Neutrophil (primary cell): ENCODE measurements at regions not wholly inside any gene's neighbourhood (a gene's known extent, or its start where the extent isn't known, plus 50 kb on each side); places are given as distances from the start of the nearest gene placed in this dataset.

Experiments
- H3K27ac ChIP-seq: fragments of 200-600 bp; sonication (generic); 2 replicates; pipeline ENCODE4 v1.5.1; 2016; ENCODE audit warnings: mild to moderate bottlenecking, moderate library complexity
- H3K27me3 ChIP-seq: fragments of 200-600 bp; sonication (generic); 2 replicates; pipeline ENCODE4 v1.6.0; 2016; ENCODE audit warnings: mild to moderate bottlenecking
- H3K36me3 ChIP-seq: fragments of 200-600 bp; sonication (generic); 2 replicates; pipeline ENCODE4 v1.5.1; 2017
- H3K4me1 ChIP-seq, 2 experiments: fragments of 200-600 bp in 1 of 2; sonication (generic) in 1 of 2; 1 replicate in 1 of 2; 2 replicates in 1 of 2; pipeline versions ENCODE4 v1.5.1 to v1.6.1; 2013 to 2016; ENCODE audit warnings: low read depth in 1 of 2, low read length in 1 of 2, mild to moderate bottlenecking in 1 of 2, moderate library complexity in 1 of 2; ENCODE audit not compliant: control insufficient read depth in 1 of 2, insufficient read depth in 1 of 2
- H3K4me3 ChIP-seq, 2 experiments: fragments of 200-600 bp in 1 of 2; sonication (generic) in 1 of 2; 1 replicate in 1 of 2; 2 replicates in 1 of 2; pipeline ENCODE4 v1.5.1; 2013 to 2016; ENCODE audit warnings: low read depth in 1 of 2, low read length in 1 of 2, mild to moderate bottlenecking in 1 of 2, moderate library complexity in 1 of 2
- H3K9me3 ChIP-seq: fragments of 200-600 bp; sonication (generic); 2 replicates; pipeline ENCODE4 v1.5.1; 2016
- TF ChIP-seq, protein P1 (sequence below): fragments of 200-600 bp; sonication (generic); IDR thresholded peaks from 2 replicates; pipeline ENCODE4 v1.5.1; 2016; ENCODE audit warnings: antibody characterized with exemption

DNA sequence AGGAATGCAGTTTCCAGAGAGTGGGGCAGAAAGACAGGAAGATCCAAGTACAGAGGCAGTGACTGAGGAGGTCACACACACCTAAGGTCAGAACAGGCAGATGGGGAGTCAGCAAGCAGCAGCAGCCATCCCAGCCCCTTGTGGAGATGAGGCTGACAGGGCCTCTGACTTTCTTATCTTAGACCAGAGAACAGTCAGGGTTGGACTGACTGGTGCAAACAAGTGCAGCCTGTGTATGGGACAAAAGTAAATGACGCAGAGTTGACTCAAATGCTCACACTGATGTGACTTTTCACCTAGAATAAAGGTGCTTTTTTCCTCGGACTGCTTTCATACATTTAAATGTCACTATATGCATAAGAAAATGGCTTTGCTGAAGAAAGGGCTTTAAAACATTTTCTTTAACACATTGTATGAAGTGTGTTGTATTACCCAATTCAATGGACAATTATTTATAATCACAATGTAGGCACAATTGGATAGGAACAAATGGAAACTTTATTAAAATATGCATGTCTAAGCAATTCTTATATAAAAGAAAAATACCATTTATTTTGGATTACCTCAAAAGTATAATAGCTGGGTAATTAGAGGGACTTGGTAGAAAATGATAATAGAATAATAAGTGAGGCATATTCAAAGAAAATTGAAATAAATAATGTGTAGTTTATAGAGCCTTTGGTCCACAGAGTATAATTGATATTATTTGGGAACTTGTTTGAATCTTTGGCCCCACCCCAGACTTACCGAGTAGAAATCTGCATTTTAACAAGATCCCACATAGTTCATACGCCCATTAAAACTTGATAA lies 1321.5 kb upstream of the CELF4 start:
- Histone ChIP-seq H3K4me1 (no peaks in the 10 kb centered on the region), H3K27me3 (no peaks in the 10 kb centered on the region), H3K36me3 (no peaks in the 10 kb centered on the region), H3K9me3 (no peaks in the 10 kb centered on the region), H3K4me3 (no peak overlapping the region), H3K27ac (no peak overlapping the region)
- TF ChIP-seq, protein P1, sequence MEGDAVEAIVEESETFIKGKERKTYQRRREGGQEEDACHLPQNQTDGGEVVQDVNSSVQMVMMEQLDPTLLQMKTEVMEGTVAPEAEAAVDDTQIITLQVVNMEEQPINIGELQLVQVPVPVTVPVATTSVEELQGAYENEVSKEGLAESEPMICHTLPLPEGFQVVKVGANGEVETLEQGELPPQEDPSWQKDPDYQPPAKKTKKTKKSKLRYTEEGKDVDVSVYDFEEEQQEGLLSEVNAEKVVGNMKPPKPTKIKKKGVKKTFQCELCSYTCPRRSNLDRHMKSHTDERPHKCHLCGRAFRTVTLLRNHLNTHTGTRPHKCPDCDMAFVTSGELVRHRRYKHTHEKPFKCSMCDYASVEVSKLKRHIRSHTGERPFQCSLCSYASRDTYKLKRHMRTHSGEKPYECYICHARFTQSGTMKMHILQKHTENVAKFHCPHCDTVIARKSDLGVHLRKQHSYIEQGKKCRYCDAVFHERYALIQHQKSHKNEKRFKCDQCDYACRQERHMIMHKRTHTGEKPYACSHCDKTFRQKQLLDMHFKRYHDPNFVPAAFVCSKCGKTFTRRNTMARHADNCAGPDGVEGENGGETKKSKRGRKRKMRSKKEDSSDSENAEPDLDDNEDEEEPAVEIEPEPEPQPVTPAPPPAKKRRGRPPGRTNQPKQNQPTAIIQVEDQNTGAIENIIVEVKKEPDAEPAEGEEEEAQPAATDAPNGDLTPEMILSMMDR, result no peak

DNA sequence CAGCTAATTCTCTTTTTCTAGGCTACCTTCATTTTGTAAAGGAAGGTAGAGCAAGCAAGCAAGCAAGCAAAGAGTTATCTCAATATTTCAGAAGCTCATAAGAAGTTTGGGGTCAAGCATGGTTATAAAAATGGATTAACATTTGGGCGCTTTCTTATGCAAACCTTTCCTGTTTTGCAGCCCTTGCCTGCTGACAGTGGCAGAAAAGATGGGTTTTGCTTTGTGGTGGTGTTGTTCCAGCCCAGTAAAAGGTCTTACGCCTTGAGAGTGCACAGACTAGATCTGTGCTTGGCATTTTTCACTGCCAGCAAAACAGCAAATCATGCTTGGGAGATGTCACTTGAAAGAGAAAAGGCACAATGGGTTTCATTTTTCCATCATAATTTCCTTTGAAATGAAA lies 1320.6 kb upstream of the CELF4 start:
- H3K9me3 ChIP-seq, result no peaks in the 10 kb centered on the region
- no peaks in the 10 kb centered on the region for H3K4me1 ChIP-seq
- TF ChIP-seq, protein P1, result no peak
- no peaks in the 10 kb centered on the region for H3K36me3 ChIP-seq
- no peak overlapping the region for H3K4me3 ChIP-seq
- no peak overlapping the region for H3K27ac ChIP-seq
- no peaks in the 10 kb centered on the region for H3K27me3 ChIP-seq

DNA sequence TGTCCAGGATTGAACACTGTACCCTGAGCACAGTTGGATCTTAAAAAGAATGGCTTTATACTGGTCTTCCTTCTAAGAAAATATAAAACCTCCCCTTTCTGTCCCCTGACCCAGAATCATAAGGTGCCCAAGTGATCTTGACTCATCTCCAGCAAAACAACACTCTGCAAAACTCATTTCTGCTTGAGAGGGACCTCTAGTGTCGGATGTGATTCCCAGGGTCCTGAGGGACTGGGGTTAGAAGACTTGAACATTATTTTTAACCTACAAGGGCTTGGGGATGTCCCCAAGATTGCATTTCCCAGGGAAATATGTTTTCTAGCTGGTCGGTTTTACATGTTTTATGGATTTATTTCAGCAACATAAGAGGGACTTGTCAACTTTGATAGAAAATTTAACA lies 1318.5 kb upstream of the CELF4 start:
- no peak overlapping the region for H3K4me3 ChIP-seq
- H3K9me3 ChIP-seq, result no peaks in the 10 kb centered on the region
- no peaks in the 10 kb centered on the region for H3K4me1 ChIP-seq
- TF ChIP-seq, protein P1, result no peak
- H3K36me3 ChIP-seq, result no peaks in the 10 kb centered on the region
- H3K27ac ChIP-seq, result no peak overlapping the region
- H3K27me3 ChIP-seq, result no peaks in the 10 kb centered on the region

DNA sequence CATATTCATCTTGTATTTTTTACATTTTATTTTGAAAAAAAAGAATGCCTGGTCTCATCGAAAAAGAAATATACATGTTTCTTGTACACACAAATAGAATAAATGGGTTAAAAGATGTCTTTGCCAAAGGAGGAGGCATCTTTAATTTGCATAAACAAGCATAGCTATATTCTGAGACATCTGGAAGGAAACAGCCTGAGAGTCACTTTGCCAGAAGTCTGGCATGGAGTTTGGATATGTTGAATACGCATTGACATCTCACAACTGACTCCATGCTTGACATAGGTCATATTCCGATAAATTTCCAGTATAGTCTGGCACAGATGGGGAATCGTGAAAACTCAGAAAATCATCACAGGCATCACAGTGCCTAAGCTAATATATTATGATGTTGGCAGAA lies 1317.5 kb upstream of the CELF4 start:
- H3K36me3 ChIP-seq, result no peaks in the 10 kb centered on the region
- no peaks in the 10 kb centered on the region for H3K9me3 ChIP-seq
- TF ChIP-seq, protein P1, result no peak
- H3K4me3 ChIP-seq, result no peak overlapping the region
- no peaks in the 10 kb centered on the region for H3K4me1 ChIP-seq
- no peak overlapping the region for H3K27ac ChIP-seq
- no peaks in the 10 kb centered on the region for H3K27me3 ChIP-seq

DNA sequence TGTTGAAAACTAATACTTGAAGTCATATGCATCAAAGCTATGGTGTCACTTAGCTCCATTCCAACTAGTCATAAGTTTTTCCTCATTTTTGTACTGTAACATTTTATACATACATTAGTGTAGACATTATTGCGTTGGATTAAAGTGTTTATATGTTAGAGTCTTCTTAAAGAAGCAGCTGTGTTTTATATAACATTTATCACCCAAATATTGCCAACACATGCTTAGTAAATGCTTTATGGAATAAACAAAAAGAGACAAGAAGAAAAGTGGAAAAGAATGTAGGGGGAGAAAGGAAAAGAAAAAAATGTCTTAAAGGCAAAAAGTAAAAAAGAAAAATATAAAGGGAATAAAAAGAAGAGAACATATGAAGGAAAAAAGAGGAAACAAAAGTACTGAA lies 1314.3 kb upstream of the CELF4 start:
- Histone ChIP-seq H3K36me3 (no peaks in the 10 kb centered on the region), H3K4me1 (no peaks in the 10 kb centered on the region), H3K27ac (no peak overlapping the region), H3K9me3 (no peaks in the 10 kb centered on the region), H3K4me3 (no peak overlapping the region), H3K27me3 (no peaks in the 10 kb centered on the region)
- TF ChIP-seq, protein P1, result no peak
